Gastroesophageal sphincter (tissue), 4 donors: ENCODE measurements at regions not wholly inside any gene's neighbourhood (a gene's known extent, or its start where the extent isn't known, plus 50 kb on each side); places are given as distances from the start of the nearest gene placed in this dataset.

Experiments used
- ATAC-seq: fragments of 150-250 bp; one replicate; pipeline ENCODE4 v1.9.1; 2016; ENCODE audit warnings: mild to moderate bottlenecking, moderate library complexity
- H3K27ac ChIP-seq, 4 donors: fragments of 200-600 bp; sonication (generic) in 3 of 4; 1 replicate in 3 of 4; 2 replicates in 1 of 4; pipeline ENCODE4 v1.5.1; 2016 to 2019
- H3K27me3 ChIP-seq: fragments of 200-600 bp; sonication (generic); one replicate; pipeline ENCODE4 v1.5.1; 2019
- H3K36me3 ChIP-seq, 2 donors: fragments of 200-600 bp; sonication (generic); one replicate each; pipeline ENCODE4 v1.5.1; 2019; ENCODE audit warnings: control low read depth in 1 of 2
- H3K4me1 ChIP-seq, 3 donors: fragments of 200-600 bp; sonication (generic); 1 replicate in 2 of 3; 2 replicates in 1 of 3; pipeline ENCODE4 v1.5.1; 2016 to 2019; ENCODE audit warnings: control low read depth in 2 of 3
- H3K4me3 ChIP-seq, 2 donors: fragments of 200-600 bp; sonication (generic); one replicate each; pipeline ENCODE4 v1.5.1; 2019; ENCODE audit warnings: mild to moderate bottlenecking in 1 of 2, moderate library complexity in 1 of 2
- H3K9me3 ChIP-seq, 3 donors: fragments of 200-600 bp; sonication (generic); one replicate each; pipeline ENCODE4 v1.5.1; 2017 to 2019; ENCODE audit warnings: control low read depth in 2 of 3
- EP300 ChIP-seq: sonication (generic); formaldehyde crosslinking; IDR thresholded peaks from one replicate; pipeline ENCODE4 v1.6.1; 2017; ENCODE audit warnings: antibody characterized with exemption, mild to moderate bottlenecking
- POLR2A ChIP-seq, 2 donors: fragments of 450-650 bp; IDR thresholded peaks; one replicate each; pipeline ENCODE4 v1.6.1; 2017; ENCODE audit warnings: antibody characterized with exemption in 2 of 2, mild to moderate bottlenecking in 2 of 2, moderate library complexity in 1 of 2
- POLR2AphosphoS5 ChIP-seq: sonication (generic); formaldehyde crosslinking; IDR thresholded peaks from one replicate; pipeline ENCODE4 v1.6.1; 2017; ENCODE audit warnings: antibody characterized with exemption
- WGBS, 2 donors: methylation state at CpG; one replicate each; pipeline ENCODE4 v1.1.5; 2018; ENCODE audit warnings: low coverage in 1 of 2; 5-methylcytosine and 5-hydroxymethylcytosine counted together
- TF ChIP-seq, protein P1 (sequence below), 4 experiments: fragments of 200-600 bp in 2 of 4; fragments of 450-650 bp in 2 of 4; sonication (generic) in 1 of 4; IDR thresholded peaks; one replicate each; pipeline ENCODE4 v1.5.1; 2017 to 2019; ENCODE audit warnings: antibody characterized with exemption in 4 of 4, mild to moderate bottlenecking in 2 of 4, moderate library complexity in 2 of 4

DNA sequence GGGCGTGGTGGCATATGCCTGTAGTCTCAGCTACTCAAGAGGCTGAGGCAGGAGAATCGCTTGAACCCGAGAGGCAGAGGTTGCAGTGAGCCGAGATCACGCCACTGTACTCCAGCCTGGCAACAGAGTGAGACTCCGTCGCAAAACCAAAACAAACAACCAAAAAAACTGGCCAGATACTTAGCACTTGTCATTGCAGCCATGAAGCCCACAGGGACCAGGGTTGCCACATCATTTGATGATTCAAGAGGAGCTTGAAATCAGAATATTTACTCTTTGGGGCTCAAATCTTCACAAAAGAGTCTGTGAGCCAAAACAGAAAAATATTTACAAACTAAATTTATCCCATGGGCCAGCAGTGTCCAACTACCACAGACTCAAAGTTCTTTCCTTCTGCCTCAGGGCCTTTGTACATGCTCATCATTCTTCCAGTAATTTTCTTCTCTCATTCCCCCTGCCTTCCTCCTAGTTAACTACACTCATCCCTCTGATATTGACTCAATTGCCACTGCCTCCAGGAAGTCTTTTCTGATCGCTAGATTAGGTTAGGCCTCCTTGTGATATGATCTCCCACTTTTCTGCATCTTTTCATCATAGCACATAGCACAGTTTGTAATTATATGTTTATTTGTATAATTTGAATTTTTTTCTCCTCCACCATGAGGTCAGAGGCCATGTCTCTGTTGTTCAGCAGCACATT is 130.8 kb upstream of the PLEKHG7 start:
- no peaks in the 10 kb centered on the region for H3K36me3 ChIP-seq
- TF ChIP-seq POLR2A (IDR thresholded peaks at IDR 0.05) (no peak), EP300 (no peak), POLR2AphosphoS5 (no peak)
- TF ChIP-seq, protein P1, sequence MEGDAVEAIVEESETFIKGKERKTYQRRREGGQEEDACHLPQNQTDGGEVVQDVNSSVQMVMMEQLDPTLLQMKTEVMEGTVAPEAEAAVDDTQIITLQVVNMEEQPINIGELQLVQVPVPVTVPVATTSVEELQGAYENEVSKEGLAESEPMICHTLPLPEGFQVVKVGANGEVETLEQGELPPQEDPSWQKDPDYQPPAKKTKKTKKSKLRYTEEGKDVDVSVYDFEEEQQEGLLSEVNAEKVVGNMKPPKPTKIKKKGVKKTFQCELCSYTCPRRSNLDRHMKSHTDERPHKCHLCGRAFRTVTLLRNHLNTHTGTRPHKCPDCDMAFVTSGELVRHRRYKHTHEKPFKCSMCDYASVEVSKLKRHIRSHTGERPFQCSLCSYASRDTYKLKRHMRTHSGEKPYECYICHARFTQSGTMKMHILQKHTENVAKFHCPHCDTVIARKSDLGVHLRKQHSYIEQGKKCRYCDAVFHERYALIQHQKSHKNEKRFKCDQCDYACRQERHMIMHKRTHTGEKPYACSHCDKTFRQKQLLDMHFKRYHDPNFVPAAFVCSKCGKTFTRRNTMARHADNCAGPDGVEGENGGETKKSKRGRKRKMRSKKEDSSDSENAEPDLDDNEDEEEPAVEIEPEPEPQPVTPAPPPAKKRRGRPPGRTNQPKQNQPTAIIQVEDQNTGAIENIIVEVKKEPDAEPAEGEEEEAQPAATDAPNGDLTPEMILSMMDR (IDR thresholded peaks at IDR 0.05) = no peak
- WGBS, 2 donors = 96 to 100% methylated on average over 1 to 8 of the region's 8 CpGs
- no peaks in the 10 kb centered on the region for H3K9me3 ChIP-seq
- no peak overlapping the region for H3K27ac ChIP-seq
- H3K4me3 ChIP-seq = no peak overlapping the region
- peak; percentile 22 for ATAC-seq
- H3K4me1 ChIP-seq = peaks cover 0 to 10% (median 0%) of the 10 kb centered on the region in 3 donors
- no peaks in the 10 kb centered on the region for H3K27me3 ChIP-seq

DNA sequence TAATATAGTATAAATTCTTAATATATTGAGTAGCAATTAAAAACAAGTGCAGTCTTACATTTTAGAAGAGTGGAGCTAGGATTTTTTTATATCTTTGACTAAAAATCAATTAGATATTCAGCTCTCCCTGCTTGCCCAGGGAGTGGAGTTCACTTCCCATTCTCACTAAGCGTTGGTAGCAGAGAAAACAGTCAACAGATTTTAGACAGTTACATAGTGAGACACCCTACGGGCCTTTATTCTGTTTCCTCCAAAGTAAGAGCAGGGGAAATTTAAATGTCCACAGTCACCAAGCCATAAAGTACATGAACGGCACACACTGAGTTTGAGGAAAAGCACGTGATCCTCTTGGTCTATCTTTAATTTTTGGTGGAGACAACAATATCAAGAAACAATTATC is 131.6 kb upstream of the PLEKHG7 start:
- Histone ChIP-seq H3K36me3 (no peaks in the 10 kb centered on the region), H3K27me3 (no peaks in the 10 kb centered on the region), H3K4me1 (peaks cover 0 to 10% (median 0%) of the 10 kb centered on the region in 3 donors), H3K9me3 (no peaks in the 10 kb centered on the region), H3K4me3 (no peak overlapping the region), H3K27ac (no peak overlapping the region)
- WGBS, 2 donors = 76 to 78% methylated on average over 4 of the region's 4 CpGs
- no peak for ATAC-seq
- TF ChIP-seq EP300 (no peak), POLR2A (IDR thresholded peaks at IDR 0.05) (no peak), POLR2AphosphoS5 (no peak)
- TF ChIP-seq, protein P1 (IDR thresholded peaks at IDR 0.05) = no peak

DNA sequence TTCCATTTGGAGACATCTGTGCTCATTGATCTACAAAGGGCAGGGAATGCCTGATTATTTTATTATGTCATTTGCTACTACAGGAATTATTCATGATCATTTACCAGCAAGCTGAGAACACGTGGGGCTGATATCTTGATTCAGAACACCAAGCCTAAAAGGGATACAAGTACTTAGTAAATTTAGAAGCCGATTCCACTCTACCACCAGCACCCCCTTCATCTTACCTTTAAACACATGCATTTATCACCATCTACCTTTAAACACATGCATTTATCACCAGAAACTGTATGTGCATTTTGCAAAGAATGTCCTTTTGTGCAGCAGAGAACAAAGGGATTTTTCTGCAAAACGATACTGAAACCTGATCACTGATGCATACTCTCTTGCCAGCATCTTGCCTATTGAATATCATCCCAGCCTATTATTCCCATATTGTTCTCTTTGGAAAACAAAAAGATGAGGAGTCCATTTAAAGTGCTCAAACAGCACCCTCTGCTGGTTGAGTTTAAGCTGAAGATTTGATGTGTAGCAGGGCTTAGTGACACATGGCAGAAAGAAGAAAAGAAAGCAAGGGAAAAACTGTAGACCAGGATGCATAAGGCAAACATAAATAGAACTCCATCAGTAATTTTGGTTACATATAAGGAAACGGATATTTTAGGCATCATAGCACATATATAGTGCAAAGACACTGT is 132.6 kb upstream of the PLEKHG7 start:
- TF ChIP-seq, protein P1 (IDR thresholded peaks at IDR 0.05) = peak; percentile 74 to 93 (median 84)
- TF ChIP-seq POLR2AphosphoS5 = no peak
- Histone ChIP-seq H3K27ac (no peak overlapping the region), H3K36me3 (no peaks in the 10 kb centered on the region), H3K27me3 (no peaks in the 10 kb centered on the region), H3K4me3 (no peak overlapping the region), H3K9me3 (no peaks in the 10 kb centered on the region), H3K4me1 (peaks cover 0 to 10% (median 0%) of the 10 kb centered on the region in 3 donors)
- WGBS, 2 donors = 6 to 8% methylated on average over 4 of the region's 4 CpGs
- peak; percentile 57 for ATAC-seq

DNA sequence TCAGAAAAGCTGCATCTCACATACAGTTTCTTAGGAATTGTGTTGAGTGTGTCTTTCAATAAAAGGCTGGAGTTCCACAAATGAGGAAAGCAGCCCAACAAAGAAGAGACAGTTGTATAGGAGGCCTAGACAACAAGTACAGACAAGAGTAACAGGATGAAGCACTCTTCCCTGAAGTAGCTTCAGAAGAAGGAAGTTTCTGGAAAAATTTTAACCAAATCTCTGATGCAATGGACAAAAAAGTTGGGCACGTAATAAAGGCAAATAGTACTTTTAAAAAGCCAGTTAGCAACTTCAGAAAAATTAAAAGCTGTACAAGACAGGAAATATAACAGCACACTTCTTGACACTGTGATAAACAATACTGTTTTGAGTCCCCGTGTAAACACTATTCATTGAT is 134.1 kb upstream of the PLEKHG7 start:
- H3K4me1 ChIP-seq = peaks cover 0 to 10% (median 0%) of the 10 kb centered on the region in 3 donors
- ATAC-seq = no peak
- 59 to 69% methylated on average over 2 of the region's 2 CpGs for WGBS, 2 donors
- no peak overlapping the region for H3K27ac ChIP-seq
- TF ChIP-seq POLR2AphosphoS5 (no peak), POLR2A (IDR thresholded peaks at IDR 0.05) (no peak), EP300 (no peak)
- TF ChIP-seq, protein P1 (IDR thresholded peaks at IDR 0.05) = no peak
- no peaks in the 10 kb centered on the region for H3K27me3 ChIP-seq
- no peaks in the 10 kb centered on the region for H3K9me3 ChIP-seq
- no peaks in the 10 kb centered on the region for H3K36me3 ChIP-seq
- no peak overlapping the region for H3K4me3 ChIP-seq
